Glomerular visceral epithelial cell (primary cell): ENCODE measurements at regions not wholly inside any gene's neighbourhood (a gene's known extent, or its start where the extent isn't known, plus 50 kb on each side); places are given as distances from the start of the nearest gene placed in this dataset.
A peak's percentile ranks its signal among the peaks of the same experiment; 100 is the strongest.
"Not testable (repeated sequence)": the region's sequence is repeated elsewhere in the genome, so short reads cannot be mapped to it uniquely, and the experiment has no call there.

Experiments
- DNase-seq: peaks from one replicate; pipeline ENCODE4 v3.0.0-alpha.2; 2016; ENCODE audit errors: extremely low spot score

DNA sequence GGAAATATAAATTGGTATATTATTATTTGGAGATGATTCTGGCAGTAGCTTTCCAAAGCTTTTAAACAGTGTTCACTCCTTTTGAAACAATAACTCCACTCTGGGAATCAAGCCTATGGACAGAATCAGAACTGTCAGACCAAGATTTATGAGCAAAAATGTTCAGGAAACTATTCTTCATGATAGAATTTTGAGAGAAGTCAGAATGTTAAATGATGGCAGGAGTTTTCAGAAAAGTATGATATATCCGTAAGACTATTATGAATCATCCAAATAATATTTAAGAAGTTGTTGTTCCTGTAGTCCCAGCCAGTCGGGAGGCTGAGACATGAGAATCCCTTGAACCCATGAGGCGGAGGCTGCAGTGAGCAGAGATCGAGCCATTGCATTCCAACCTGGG, 50.5 kb upstream of the ADGRG2 start:
- no peak for DNase-seq

DNA sequence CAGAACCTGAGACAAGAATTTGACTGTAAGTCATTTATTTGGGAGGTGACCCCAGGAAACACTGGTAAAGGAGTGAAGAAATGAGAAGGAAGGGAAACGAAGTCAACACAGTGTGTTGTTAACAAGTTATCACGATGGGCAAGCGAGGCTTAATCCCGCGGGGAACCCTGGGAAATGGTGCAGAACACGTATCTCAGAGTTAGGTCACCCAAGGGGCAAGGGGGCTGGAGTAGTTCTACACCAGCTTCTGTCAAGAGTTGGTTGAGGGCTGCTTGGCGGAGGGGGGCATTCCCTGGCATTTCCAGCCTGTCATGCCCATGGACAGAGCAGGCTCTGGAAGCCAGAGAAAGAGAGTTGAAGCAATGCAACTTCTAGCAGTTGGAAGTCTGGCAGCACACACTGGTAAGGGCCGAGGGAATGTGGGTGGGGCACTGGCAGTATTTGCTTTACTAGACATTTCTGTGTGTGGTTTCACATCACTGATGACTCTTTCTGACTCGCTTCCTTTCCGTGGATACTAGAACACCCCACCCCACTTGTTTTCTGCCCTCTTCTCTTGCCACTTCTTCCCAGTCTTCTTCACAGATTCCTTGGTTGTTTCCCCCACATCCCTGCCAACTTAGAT, 52.2 kb upstream of the ADGRG2 start:
- peak; percentile 53 for DNase-seq

DNA sequence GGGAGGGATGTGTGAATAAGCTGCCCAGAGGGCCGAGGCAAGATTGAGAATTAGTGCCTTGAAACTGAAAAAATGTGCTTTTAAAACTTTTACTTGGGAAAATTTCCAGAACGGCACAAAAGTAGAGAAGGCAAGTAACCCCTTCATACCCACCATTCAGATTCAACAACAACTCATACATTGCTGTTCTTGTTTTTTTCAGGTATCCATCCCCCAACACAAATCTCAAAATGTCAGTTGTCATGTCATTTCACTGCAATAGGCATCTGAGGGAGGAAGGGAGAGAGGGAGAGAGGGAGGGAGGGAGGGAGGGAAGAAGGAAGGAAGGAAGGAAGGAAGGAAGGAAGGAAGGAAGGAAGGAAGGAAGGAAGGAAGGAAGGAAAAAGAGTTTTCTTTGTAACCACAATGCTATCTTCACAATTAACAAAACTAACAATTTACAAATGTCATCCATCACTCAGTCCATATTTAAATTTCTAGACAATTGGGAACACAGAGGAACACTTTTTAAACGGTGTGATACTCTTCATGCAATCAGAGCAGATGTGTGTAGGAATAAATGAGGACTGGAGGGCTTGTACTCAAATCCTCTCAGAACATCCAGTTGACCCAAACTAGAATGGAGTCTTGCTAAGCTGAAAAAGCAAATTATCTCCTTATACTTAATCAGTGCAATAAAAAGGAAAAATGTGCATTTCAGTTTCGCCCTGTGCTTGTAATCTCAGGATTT, 54.8 kb upstream of the ADGRG2 start:
- DNase-seq: no peak

DNA sequence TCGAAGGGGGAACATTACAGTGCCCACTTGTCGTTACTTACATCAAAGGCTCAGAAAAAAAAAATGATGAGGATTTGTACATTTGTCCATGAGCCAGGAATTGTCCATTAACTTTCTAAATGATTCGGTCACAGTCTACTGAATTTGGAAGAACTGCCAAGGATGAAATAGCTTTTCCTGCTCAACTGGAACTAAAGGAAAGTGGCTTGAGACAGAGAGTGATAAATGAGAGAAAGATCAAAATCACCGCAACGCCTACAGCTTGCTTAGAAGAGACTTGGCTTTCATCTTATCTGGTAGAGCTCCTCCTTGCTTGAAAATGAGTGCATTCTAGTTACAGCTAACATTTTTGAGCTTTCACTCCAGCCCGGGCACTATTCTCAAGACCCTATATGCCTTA, 55.5 kb upstream of the ADGRG2 start:
- DNase-seq: peak; percentile 70

DNA sequence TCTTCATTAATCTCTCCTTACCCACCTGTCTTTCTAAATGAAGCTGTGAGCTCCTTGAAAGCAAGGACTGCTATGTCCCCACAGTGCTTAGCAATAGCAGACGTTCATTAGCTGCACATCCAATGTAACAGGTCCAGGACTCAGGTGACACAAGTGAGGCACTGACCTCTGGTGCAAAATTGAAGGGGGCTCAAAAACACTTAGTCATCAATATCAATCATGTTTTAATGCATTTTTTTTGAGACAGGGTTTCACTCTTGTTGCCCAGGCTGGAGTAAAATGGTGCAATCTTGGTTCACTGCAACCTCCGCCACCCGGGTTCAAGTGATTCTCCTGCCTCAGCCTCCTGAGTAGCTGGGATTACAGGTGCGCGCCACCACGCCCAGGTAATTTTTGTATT, 56.1 kb upstream of the ADGRG2 start:
- no peak for DNase-seq

DNA sequence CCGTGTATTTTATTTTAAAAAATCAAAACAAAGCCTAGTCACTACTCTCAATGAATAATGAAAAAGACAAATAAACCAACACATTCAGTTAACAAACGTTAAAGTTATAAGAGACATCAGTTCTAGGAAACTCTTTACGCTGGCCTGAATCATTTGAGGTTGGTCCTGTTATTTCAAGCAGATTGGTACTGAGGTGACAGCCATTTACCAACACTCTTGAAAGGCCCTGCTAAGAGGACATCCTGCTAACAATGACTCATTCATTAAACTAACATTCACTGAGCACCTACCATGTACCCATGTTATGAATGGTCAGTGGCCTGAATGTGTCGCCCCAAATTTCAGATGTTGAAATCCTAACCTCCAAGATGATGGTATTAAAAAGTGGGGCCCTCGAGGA, 57.1 kb upstream of the ADGRG2 start:
- DNase-seq: no peak

DNA sequence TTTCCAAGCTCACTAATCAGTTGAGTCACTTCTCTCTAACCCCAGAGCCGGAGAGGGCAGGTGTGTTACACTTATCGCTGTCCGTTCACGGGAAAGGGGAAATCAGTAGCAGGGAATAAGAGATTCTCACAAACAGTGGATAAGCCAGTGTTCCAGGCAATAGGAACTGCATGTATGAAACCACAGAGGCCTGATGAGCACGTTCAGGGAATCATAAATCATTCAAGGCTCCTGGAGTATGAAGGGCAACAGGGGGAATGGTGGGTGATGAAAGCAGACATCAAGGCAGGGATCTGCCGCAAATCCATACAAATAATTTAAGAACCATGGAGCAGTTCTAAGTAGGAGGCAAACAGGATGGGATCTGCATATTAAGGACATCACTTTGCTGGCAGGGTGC, 59.1 kb upstream of the ADGRG2 start:
- no peak for DNase-seq

DNA sequence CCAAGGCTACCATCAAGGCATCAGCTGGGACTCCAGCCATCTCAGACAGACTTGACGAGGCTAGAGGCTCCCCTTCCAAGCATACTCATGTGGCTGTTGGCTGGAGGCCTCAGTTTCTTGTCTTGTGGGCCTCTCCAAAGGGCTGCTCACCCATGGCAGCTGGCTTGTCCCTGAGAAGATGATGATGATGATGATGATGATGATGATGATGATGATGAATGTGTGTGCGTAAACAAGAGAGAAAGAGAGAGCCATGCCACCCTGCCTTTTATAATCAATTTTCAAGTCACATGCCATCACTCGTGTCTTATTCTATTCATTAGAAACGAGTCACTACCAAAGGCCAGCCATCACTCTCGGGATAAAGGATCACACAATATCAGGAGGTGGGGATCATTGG, 60.5 kb upstream of the ADGRG2 start:
- no peak for DNase-seq

DNA sequence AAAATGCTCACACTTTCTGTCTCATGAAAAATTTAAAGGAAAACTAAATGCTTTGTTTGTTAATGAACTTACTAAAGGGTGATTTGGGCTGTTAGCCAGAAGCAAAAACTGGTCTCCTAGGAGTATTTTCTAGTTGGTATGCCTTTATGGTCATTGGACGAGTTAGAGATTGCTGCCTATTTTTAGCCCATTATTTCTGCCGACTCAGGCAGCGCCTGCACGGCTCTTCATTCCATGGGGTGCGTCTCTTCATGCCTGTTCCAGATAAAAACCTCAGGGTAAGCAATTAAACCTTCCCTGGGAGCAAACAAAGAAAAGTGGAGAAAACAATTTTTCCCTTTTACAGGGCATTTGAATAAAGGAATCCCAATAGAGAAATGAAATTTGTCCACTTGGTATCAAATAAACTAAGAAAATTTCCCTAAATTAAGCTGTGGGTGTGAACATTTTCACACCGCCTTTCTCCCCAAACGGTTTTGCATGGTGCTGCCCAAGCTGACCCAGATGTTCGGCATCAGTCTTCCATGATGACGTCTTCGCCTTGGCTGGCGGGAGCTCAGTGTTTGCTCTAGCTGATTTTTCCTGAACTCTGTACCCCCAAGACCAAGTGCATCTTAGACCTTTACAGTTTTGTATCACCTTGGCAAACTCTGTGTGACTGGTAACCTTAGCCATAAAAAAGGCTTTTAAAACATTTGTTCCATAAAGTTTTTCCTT, 61.7 kb upstream of the ADGRG2 start:
- DNase-seq: no peak

DNA sequence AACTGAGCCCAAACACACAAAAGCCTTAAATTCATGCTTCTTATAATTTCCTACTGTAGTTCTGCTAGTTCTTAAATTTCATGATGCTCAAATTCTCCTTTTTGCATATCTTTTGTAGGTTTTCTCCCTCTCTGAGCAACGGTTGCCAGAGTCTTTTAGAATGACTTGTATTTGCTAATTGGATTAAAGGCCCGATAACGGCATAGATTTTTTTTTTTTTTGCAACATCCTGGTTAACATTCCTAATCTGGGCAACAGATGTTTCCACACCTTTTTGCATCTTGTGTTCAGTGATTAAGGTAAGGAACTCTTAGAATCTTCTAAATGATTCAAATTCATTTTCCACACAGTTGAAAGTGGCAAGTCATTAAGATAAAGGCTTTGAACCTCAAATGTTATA, 66.3 kb upstream of the ADGRG2 start:
- no peak for DNase-seq

DNA sequence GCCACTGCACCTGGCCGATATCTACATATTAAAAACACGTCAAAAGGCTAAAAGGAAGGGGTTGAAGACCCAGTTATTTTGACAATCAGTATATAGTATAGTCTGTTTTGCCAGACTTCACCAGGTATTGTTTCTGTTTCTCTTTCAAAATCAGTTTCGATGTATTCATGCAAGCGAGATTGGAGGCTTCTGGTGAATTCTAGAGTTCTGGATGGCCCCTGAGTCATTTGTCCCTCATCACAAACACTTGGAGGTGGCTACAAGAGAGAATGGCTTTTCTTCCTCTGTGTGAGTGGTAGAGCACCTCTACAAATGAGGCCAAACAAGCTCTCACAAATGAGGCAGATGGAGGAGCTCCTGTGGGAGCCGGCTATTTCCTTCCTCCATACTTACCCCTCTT, 68.6 kb upstream of the ADGRG2 start:
- no peak for DNase-seq

DNA sequence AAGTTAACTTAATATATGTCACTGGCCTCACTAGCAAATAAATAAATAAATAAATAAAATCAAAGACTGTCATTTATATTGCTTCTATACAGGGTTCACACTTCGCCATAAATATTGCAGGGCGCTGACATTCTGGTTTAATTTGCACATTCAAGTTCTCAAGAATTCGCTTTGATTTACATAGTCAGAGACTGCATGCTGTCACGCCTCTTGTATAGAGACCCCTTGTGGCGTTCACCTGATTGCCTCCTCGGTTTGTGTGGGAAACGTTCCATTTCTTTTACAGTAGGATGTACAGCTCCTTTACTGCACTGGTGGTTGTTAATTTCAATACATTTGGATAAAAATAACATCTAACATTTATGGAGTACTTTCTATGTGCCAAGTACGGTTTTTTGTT, 71.3 kb upstream of the ADGRG2 start:
- no peak for DNase-seq

DNA sequence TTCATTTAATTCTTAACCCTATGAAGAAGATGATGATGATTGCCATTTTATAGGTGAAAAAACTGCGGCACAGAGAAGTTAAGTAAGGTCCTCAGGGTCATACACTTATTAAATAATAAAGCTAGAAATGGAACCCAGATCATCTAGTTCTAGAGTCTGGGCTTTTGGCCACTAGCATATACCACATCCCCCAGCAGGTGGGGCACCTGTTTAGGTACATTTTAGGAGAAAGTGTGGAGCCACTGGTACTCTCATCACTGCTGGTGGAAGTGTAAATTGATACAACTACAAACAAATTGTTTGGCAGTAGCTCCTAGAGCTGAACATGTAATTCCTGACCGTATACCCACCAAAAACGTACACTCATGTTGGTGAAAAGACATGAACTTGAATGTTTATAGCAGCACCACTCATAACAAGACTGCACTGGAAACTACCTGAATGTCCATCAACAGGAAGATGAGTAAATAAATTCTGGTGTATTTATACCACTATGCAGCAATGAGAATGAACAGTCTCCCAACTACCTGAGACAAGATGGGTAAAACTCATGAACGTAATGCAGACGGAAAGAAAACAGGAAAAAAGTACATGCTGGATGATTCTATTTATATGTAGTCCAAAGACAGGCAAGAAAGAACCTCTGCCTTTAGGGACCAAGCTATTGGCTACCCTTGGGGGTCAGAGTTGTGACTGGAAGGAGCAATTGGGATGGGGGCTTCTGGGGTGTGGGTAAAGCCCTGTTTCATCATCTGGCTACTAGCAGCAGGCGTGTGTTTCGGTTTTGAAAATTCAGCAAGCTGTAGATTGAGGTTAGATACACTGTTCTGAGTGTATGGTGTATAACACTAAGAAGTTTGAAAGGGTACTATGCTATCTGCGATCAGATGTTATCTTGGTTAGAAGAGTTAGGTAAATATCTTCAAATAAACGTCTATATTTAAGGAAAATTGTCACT, 72.3 kb upstream of the ADGRG2 start:
- no peak for DNase-seq

DNA sequence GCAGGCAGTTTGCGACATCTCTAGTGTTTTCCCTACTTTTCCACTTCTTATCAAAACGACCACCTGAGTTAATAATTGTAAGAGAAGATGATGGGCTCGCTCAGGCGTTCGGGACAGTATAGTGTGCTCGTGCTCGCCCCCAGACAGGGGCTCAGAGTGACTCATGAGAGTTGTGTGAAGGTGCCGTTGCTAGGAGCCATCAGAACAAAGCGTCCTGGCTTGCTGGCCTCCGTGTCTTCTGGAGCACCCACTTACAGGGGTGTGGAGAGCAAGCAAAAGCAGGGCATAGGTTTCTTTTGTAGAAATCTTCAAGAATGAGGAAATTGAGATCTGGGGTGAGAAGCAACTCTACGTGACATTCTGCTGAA, 73.0 kb upstream of the ADGRG2 start:
- no peak for DNase-seq

DNA sequence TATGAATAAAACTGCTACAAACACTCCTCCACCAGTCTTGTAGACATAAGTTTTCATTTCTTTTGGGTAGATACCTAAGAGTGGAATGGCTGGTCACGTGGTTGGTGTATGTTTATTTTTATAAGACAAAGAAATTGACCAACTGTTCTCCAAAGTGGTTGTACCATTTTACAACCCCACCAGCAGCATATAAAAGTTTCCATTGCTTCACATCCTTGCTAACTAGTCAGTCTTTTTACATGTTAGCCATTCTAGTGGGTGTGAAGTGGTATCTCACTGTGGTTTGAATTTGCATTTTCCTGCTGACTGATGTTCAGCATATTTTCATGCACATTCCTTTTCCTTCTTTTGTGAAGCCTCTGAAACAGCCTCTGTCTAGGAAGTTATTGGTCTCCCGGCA, 76.2 kb upstream of the ADGRG2 start:
- DNase-seq: no peak

DNA sequence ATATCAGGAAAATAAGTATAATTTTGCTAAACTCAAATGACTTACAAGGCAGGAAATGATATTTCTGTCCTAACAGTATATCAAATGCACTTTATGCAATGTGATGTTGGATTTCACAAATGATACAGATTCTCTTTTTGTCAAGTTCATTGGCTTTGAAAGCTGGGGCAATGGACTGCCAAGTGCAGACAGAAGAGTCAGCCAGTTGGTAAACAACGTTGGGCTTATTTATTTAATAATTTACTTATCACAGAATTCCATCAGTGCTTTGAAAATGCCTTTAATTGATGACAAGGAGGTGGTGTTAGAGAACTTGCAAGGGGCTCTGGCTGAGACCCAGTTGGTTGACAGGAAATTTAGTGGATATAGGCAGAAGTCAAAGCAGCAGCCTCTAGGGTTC, 79.9 kb upstream of the ADGRG2 start:
- no peak for DNase-seq

DNA sequence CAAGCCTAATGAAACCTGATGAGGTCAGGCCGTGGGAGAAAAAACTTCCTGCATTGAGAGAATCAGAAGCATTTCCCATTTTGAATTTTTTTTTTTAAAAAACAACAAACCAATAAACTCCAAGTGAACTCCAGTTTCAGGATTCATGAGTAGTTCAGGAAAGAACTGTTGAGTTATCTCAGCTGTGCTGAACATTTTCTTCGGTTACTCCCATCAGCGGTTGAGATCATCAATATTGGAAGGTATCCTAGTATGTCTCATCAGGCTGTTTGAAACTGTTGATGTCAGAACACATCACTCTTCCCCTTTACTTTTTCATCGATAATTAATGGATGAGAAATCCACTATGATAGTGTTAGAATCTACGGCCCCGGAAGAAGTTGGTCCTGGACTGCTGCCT, 82.4 kb upstream of the ADGRG2 start:
- no peak for DNase-seq

DNA sequence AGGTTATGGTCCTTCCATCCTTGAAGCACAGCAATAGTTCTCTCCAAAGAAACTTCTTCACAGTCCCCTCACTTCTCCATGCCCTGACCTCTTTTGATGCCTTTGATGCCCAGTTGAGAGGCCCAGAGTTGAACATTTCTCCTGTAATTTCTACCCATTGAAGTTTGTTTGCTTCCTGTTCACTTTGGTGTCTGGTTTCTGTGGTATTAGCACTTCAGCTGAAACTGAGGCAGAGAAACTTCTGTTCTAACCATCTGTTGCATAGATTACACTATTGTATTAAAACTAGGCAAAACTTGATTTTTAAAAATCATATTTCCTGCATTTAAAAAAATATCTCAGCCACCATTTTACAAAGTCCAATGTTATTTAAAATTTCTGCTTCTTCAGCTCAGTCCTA, 89.8 kb upstream of the ADGRG2 start:
- no peak for DNase-seq

DNA sequence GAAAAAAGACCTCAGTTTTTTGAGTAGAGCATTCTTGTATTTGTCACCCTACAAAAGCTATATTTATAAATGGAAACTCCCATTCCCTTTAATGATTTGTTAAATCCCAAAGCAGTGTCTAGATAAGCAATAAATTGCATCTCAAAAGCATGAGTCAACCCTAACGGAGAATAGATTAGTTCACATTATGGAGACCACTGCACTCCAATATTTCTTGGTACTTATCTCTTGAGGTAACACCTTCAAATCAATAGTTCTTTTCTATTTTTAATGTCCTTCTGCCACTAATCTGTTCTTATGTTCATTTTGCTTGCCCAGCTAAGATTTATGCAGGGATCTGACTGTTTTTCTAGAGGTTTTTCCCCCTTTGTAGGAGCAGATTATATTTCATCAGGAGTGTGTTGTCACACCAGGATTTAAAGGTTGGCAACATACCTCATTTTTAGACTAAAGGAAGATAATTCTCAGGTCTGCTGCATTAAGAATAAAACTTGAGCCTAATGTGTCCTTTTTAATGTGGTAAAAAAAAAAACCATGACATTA, 91.4 kb upstream of the ADGRG2 start:
- DNase-seq: no peak

DNA sequence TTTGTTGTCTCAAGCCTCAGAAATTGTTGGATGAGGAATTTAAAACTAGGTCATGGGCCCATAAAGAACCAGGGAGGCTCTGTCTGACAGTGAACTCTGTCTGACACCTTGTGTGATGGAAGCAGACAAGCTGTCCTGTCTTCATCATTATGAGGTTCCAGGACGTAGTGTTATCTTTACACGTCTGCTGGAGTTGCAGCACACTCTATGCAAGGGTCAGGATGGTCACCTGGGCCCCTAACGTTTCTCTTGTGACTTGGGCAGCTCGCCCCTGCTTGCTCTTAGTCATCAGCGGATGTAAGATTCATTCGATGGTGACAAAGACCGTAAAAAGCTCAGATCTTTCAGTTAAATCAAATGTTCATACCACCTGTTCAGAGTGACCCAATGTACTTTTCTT, 92.0 kb upstream of the ADGRG2 start:
- no peak for DNase-seq

DNA sequence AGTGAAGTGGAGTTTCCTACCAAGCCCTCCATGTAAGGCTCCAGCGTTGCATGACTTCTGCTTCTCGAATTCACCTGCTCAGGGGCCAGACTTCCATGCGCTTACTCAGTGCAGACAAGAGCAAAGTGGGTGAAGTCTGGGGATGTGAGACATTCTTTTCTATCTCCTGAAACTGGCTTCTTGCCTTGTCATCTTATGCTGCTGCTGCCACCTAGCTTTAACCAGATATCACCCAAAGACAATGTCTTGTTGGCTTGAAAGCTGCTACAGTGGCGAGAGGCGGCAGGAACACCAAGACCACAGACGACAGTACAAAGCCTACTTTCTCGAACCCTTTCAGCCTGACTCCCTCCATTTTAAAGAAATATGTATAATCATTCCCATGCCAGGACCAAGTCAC, 103.6 kb upstream of the ADGRG2 start:
- peak; percentile 17 for DNase-seq

DNA sequence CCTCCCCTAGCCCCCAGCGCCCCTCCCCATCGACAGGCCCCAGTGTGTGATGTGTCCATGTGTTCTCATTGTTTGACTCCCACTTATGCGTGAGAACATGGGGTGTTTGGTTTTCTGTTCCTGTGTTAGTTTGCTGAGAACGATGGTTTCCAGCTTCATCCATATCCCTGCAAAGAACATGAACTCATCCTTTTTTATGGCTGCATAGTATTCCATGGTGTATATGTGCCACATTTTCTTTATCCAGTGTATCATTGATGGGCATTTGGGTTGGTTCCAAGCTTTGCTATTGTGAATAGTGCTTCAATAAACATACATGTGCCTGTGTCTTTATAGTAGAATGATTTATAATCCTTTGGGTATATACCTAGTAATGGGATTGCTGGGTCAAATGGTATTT, 107.6 kb upstream of the ADGRG2 start:
- DNase-seq: not testable (repeated sequence)
